Type B pancreatic cell (in vitro differentiated cells): ENCODE measurements at regions not wholly inside any gene's neighbourhood (a gene's known extent, or its start where the extent isn't known, plus 50 kb on each side); places are given as distances from the start of the nearest gene placed in this dataset.

ENCODE experiments used
- DNase-seq: peaks from one replicate; pipeline ENCODE4 v3.0.0; 2021; ENCODE audit warnings: mixed read lengths; ENCODE audit not compliant: unreplicated experiment; ENCODE audit errors: extremely low spot score
- H3K27ac Mint-ChIP-seq: 2 replicates; pipeline ENCODE4 v1.8.0; 2021; ENCODE audit warnings: mild to moderate bottlenecking, mixed read lengths
- H3K27me3 Mint-ChIP-seq: 2 replicates; pipeline ENCODE4 v1.8.0; 2021; ENCODE audit warnings: mixed read lengths
- H3K36me3 Mint-ChIP-seq: 2 replicates; pipeline ENCODE4 v1.8.0; 2021; ENCODE audit warnings: mixed read lengths
- H3K4me1 Mint-ChIP-seq: one replicate; pipeline ENCODE4 v1.8.0; 2021; ENCODE audit warnings: mixed read lengths; ENCODE audit not compliant: unreplicated experiment
- H3K4me3 Mint-ChIP-seq: 2 replicates; pipeline ENCODE4 v1.8.0; 2021; ENCODE audit warnings: mild to moderate bottlenecking, mixed read lengths
- H3K9me3 Mint-ChIP-seq: 2 replicates; pipeline ENCODE4 v1.8.0; 2021; ENCODE audit warnings: mixed read lengths
- TF ChIP-seq, protein P1 (sequence below): fragments of 200-600 bp; sonication (generic); conservative IDR thresholded peaks from 2 replicates; pipeline ENCODE4 v1.5.0; 2021; ENCODE audit warnings: antibody characterized with exemption, mild to moderate bottlenecking

DNA sequence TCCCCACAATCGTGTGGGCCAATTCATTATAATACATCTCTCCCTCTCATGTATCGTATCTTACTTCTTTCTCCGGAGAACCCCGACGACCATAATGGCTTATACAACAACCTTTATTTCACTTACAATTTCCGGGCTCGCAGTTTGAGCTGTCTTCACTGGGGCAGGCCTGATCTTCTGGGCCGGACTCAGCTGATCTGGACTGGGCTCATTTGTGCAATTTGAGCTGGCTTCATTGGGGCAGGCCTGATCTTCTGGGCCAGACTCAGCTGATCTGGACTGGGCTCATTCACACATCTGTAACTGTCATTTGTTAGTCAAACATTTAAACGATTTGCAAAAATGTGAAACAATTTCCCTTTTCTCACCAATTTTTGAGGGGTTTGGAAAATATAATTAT is 171.5 kb upstream of the FRG1 start:
- Mint-ChIP-seq H3K36me3 (no peaks in the 10 kb centered on the region), H3K27me3 (no peaks in the 10 kb centered on the region), H3K27ac (no peak overlapping the region), H3K4me3 (no peak overlapping the region), H3K4me1 (no peaks in the 10 kb centered on the region), H3K9me3 (no peaks in the 10 kb centered on the region)
- TF ChIP-seq, protein P1, sequence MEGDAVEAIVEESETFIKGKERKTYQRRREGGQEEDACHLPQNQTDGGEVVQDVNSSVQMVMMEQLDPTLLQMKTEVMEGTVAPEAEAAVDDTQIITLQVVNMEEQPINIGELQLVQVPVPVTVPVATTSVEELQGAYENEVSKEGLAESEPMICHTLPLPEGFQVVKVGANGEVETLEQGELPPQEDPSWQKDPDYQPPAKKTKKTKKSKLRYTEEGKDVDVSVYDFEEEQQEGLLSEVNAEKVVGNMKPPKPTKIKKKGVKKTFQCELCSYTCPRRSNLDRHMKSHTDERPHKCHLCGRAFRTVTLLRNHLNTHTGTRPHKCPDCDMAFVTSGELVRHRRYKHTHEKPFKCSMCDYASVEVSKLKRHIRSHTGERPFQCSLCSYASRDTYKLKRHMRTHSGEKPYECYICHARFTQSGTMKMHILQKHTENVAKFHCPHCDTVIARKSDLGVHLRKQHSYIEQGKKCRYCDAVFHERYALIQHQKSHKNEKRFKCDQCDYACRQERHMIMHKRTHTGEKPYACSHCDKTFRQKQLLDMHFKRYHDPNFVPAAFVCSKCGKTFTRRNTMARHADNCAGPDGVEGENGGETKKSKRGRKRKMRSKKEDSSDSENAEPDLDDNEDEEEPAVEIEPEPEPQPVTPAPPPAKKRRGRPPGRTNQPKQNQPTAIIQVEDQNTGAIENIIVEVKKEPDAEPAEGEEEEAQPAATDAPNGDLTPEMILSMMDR, result no peak
- DNase-seq, result no peak

DNA sequence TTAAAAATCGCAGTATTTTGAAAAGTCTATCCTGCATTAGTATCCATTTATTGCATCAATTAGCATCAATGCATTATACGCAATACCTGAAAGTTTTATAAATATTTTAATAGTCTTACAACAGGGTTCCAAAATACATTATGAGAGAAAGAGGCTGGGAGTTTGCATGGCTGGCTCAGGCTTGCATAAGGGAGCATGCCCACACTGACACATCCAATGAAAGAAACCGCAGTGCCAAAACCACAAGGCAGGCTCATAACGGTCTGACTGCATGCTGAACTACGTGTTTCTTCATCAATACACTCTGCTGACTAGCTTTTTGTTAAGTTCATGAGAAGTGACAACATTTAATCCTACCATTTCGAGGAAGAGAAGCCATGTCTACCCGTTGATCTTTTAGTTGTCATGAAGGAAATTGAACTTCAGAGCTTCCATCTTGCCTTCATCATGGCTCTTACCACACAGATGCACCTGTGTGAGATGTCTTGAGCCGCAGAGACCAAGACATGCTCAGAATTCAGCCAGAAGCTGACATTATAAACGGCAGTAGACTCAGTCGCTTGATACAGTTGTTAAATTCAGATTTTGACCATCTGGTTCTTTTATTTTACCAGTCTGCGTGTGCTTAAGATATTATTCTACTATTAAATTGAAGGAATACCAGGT is 168.8 kb upstream of the FRG1 start:
- Mint-ChIP-seq H3K27me3 (no peaks in the 10 kb centered on the region), H3K9me3 (peaks cover 4% of the 10 kb centered on the region), H3K27ac (no peak overlapping the region), H3K36me3 (no peaks in the 10 kb centered on the region), H3K4me1 (no peaks in the 10 kb centered on the region), H3K4me3 (no peak overlapping the region)
- TF ChIP-seq, protein P1, result no peak
- DNase-seq, result no peak

DNA sequence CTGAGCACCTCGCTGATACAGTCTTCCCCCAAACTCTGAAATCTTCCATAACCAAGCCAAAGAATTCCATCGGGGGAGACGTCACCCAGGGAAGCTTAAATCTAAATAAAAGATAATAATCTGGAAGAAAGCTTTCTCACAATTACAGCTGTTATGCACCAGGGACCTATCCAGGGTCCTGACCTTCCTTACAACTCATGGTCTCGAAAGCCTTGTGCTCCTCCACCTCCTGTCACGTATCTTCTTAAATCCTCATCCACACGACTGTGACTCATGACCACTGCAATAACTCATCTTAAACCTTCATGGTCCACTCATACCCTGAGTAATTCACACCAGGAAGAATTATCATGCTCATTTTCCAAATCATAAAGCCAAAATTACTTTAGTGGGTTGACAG is 166.8 kb upstream of the FRG1 start:
- DNase-seq, result no peak
- Mint-ChIP-seq H3K4me3 (no peak overlapping the region), H3K4me1 (no peaks in the 10 kb centered on the region), H3K27ac (no peak overlapping the region), H3K9me3 (peaks cover 4% of the 10 kb centered on the region), H3K27me3 (no peaks in the 10 kb centered on the region), H3K36me3 (no peaks in the 10 kb centered on the region)
- TF ChIP-seq, protein P1, result no peak

DNA sequence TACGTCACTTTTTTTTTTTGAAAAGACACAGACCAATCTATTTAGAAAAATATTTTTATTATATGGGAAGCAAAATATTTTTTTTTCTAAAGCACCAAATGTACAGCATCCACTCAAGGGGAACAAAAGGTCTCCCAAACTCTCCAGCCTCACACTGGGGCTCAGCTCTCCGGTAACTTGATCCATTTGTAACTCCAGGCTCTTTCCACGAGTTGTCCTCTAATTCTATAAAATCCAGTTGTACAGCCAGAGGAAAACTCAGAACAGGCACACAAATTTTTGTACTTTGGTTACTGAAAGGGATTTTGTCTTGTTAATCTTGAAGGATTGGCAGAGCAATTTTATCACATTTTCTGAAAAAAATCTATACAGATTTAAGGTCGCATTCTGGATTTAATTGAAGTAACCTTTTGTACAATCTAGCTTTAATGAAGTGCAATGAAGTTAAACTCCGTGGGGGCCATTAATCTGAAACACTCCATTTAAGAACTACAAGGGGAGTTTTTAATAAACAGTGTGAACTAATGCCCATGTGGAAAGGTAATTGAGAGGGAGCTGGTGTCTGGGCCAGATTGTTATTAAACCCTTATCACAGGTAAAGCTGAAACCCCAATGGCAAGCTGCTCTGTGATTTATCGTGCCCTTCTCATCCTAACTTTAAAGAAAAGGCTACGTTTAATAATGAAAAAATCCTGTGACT is 161.2 kb upstream of the FRG1 start:
- H3K27ac Mint-ChIP-seq, result no peak overlapping the region
- no peak overlapping the region for H3K4me3 Mint-ChIP-seq
- DNase-seq, result no peak
- TF ChIP-seq, protein P1, result no peak
- peaks cover 9% of the 10 kb centered on the region for H3K9me3 Mint-ChIP-seq
- no peaks in the 10 kb centered on the region for H3K4me1 Mint-ChIP-seq
- H3K27me3 Mint-ChIP-seq, result no peaks in the 10 kb centered on the region
- H3K36me3 Mint-ChIP-seq, result peaks cover 3% of the 10 kb centered on the region

DNA sequence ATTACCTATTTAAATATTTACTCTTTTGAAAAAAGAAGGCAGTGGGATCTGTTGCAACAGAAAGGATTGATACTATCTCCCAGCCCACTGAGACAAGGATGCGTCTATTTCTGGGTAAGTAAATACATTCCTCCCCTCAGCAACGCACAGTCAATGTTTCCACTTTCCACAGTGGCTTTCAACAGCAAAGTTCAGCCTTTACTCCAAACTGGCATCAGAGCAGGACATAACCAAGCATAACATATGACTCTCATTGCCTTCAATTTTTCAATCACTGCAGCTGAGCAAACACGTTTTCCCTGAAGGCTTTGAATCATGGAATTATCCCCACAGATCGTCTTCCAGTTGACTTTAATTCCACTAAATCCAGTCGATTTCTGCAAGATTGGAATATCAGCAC is 160.3 kb upstream of the FRG1 start:
- Mint-ChIP-seq H3K4me3 (no peak overlapping the region), H3K9me3 (peaks cover 9% of the 10 kb centered on the region)

More for the DNA sequence above, 160.3 kb upstream of the FRG1 start:
- no peak for DNase-seq
- no peaks in the 10 kb centered on the region for H3K4me1 Mint-ChIP-seq
- TF ChIP-seq, protein P1, result no peak
- no peaks in the 10 kb centered on the region for H3K27me3 Mint-ChIP-seq
- H3K36me3 Mint-ChIP-seq, result peaks cover 3% of the 10 kb centered on the region
- no peak overlapping the region for H3K27ac Mint-ChIP-seq
